OCI-LY1 (cell line): ENCODE measurements at regions not wholly inside any gene's neighbourhood (a gene's known extent, or its start where the extent isn't known, plus 50 kb on each side); places are given as distances from the start of the nearest gene placed in this dataset.

ENCODE experiments used
- H2AFZ ChIP-seq: fragments of 200-600 bp; sonication (generic), shearing (Covaris generic); 2 replicates; pipeline ENCODE4 v1.6.0; 2014; ENCODE audit warnings: antibody characterized with exemption, mild to moderate bottlenecking, low read length
- H3F3A ChIP-seq: fragments of 200-600 bp; sonication (generic), shearing (Covaris generic); 2 replicates; pipeline ENCODE4 v1.6.0; 2014; ENCODE audit warnings: mild to moderate bottlenecking, antibody characterized with exemption, low read length, moderate library complexity; ENCODE audit not compliant: insufficient read depth
- H3K27ac ChIP-seq: fragments of 200-600 bp; sonication (generic); 2 replicates; pipeline ENCODE4 v1.5.1; 2014; ENCODE audit warnings: low read length, mixed run types, mild to moderate bottlenecking, low read depth; ENCODE audit not compliant: poor library complexity, severe bottlenecking
- H3K27me3 ChIP-seq: fragments of 200-600 bp; sonication (generic); 2 replicates; pipeline ENCODE4 v1.6.0; 2014; ENCODE audit warnings: antibody characterized with exemption, mild to moderate bottlenecking, low read length, moderate library complexity; ENCODE audit not compliant: insufficient read depth
- H3K36me3 ChIP-seq: fragments of 200-600 bp; sonication (generic); 2 replicates; pipeline ENCODE4 v1.6.1; 2014; ENCODE audit warnings: mild to moderate bottlenecking, antibody characterized with exemption, low read length, moderate library complexity, mixed read lengths; ENCODE audit not compliant: insufficient read depth
- H3K4me1 ChIP-seq: fragments of 200-600 bp; sonication (generic); 2 replicates; pipeline ENCODE4 v1.5.1; 2014; ENCODE audit warnings: mild to moderate bottlenecking, low read length, moderate library complexity; ENCODE audit not compliant: insufficient read depth, severe bottlenecking
- H3K4me2 ChIP-seq: fragments of 200-600 bp; sonication (generic), shearing (Covaris generic); 2 replicates; pipeline ENCODE4 v1.6.1; 2014; ENCODE audit warnings: low read length
- H3K4me3 ChIP-seq: fragments of 200-600 bp; sonication (generic); 2 replicates; pipeline ENCODE4 v1.5.1; 2014; ENCODE audit warnings: low read length, low read depth, mild to moderate bottlenecking, mixed read lengths; ENCODE audit not compliant: poor library complexity, severe bottlenecking
- H3K79me2 ChIP-seq: fragments of 200-600 bp; shearing (Covaris generic); 2 replicates; pipeline ENCODE4 v1.6.1; 2016; ENCODE audit warnings: mixed run types, low read length, mixed read lengths; ENCODE audit not compliant: insufficient read depth
- H3K9ac ChIP-seq: fragments of 200-600 bp; sonication (generic), shearing (Covaris generic); 2 replicates; pipeline ENCODE4 v1.6.1; 2014; ENCODE audit warnings: mild to moderate bottlenecking, low read length, mixed read lengths
- H3K9me2 ChIP-seq: fragments of 200-600 bp; sonication (generic), shearing (Covaris generic); 2 replicates; pipeline ENCODE4 v1.6.1; 2014; ENCODE audit warnings: low read depth, mild to moderate bottlenecking, low read length, mixed read lengths
- H3K9me3 ChIP-seq: fragments of 200-600 bp; shearing (Covaris generic); 2 replicates; pipeline ENCODE4 v1.6.1; 2014; ENCODE audit warnings: low read length, mixed read lengths
- H4K20me1 ChIP-seq: fragments of 200-600 bp; sonication (generic), shearing (Covaris generic); 2 replicates; pipeline ENCODE4 v1.6.0; 2016; ENCODE audit warnings: mild to moderate bottlenecking, low read length; ENCODE audit not compliant: insufficient read depth
- EZH2 ChIP-seq: fragments of 200-600 bp; sonication (generic), shearing (Covaris generic); IDR thresholded peaks from 2 replicates; pipeline ENCODE4 v1.8.0; 2017; ENCODE audit warnings: borderline replicate concordance, mixed run types, mild to moderate bottlenecking, antibody characterized with exemption, low read length, moderate library complexity, mixed read lengths
- TF ChIP-seq, protein P1 (sequence below): fragments of 200-600 bp; sonication (generic), shearing (Covaris generic); IDR thresholded peaks from 2 replicates; pipeline ENCODE4 v1.5.1; 2017; ENCODE audit warnings: mild to moderate bottlenecking, antibody characterized with exemption, low read length, moderate library complexity, mixed read lengths

DNA sequence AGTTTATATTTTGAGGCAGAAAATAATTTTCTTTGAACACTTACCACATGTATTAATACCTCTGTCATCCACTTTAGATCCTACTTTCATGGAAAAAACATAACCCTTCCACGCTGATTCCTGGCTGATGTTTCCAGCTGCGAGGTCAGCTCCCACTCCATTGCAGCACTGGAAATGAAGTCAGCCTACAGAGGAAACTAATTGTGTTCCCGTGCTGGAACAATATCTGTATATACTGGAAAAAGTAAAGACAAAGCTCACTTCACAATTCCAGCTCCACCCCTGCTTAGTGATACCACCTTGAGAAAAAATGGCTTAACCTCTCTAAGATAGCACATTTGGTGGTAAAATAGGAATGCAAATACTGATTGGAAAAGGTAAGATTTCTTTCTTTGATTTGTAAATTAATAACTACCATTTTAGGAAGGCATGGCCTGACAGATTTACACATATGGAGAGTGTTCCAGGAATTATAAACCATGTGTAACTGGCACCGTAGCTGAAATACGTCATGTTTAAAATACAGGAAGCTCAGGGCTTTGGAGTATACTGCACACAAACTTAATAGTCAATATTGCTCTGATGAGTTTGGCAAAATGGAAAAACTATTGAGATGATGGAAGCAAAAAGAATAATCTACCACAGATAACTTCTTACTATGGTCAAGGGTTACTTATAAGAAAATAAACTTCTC lies 90.0 kb downstream of the TRIB2 start:
- no peak overlapping the region for H2AFZ ChIP-seq

DNA sequence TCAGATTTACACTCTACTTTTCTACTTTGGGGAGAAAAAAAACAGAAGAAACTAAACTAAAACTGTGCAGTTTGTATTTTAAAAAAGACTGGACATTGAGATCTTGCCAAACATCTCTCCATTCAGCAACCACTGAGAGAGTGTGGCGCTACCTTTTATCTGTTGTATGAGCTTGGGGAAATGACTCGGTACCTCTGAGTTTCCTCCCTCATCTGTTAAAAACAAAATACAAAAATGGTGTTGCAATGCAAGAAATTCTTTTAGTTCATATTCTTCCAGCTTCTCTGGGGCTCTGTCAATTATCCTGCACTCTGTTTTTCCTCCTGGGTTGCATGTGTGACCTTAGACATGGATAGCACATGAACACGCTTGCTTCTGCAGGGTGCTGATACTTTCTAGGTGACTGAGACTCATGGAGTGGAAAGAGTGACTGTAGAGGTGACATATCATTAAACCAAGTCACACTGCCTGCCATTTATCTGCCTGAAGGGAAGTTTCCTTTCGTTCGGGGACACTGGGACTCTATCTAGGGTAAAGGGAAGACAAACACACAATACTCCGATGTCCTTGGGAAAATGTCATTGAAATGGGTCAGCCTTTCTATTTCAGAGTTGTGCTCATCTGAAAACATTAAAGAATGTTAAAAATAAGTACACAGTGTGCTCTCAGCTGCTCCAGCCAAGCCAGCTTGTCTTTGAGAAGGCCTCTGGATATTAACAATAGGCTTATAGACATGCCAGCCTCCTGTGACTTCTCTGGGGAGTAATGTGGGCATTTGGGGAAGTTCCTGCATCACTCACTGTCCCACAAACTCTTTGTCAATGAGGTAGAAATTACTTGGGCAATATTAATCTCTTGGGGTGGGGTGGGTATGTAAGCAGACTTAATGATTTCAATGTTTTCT lies 91.4 kb downstream of the TRIB2 start:
- no peaks in the 10 kb centered on the region for H4K20me1 ChIP-seq
- H3K27me3 ChIP-seq = 0 out of 2 replicates have a peak, but pooled peaks cover 4% of the 10 kb centered on the region
- no peak overlapping the region for H2AFZ ChIP-seq
- no peaks in the 10 kb centered on the region for H3K9me2 ChIP-seq
- no peaks in the 10 kb centered on the region for H3K36me3 ChIP-seq
- no peak overlapping the region for H3K27ac ChIP-seq
- no peaks in the 10 kb centered on the region for H3K79me2 ChIP-seq
- H3K4me3 ChIP-seq = no peak overlapping the region
- H3K9me3 ChIP-seq = no peaks in the 10 kb centered on the region
- TF ChIP-seq, protein P1, sequence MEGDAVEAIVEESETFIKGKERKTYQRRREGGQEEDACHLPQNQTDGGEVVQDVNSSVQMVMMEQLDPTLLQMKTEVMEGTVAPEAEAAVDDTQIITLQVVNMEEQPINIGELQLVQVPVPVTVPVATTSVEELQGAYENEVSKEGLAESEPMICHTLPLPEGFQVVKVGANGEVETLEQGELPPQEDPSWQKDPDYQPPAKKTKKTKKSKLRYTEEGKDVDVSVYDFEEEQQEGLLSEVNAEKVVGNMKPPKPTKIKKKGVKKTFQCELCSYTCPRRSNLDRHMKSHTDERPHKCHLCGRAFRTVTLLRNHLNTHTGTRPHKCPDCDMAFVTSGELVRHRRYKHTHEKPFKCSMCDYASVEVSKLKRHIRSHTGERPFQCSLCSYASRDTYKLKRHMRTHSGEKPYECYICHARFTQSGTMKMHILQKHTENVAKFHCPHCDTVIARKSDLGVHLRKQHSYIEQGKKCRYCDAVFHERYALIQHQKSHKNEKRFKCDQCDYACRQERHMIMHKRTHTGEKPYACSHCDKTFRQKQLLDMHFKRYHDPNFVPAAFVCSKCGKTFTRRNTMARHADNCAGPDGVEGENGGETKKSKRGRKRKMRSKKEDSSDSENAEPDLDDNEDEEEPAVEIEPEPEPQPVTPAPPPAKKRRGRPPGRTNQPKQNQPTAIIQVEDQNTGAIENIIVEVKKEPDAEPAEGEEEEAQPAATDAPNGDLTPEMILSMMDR = no peak
- no peak for TF ChIP-seq EZH2
- H3K9ac ChIP-seq = no peak overlapping the region
- no peaks in the 10 kb centered on the region for H3K4me1 ChIP-seq
- no peaks in the 10 kb centered on the region for H3F3A ChIP-seq
- no peak overlapping the region for H3K4me2 ChIP-seq

More for the DNA sequence above, 90.0 kb downstream of the TRIB2 start:
- Histone ChIP-seq H3K4me3 (no peak overlapping the region), H3K4me2 (no peak overlapping the region), H3K9ac (no peak overlapping the region), H3F3A (no peaks in the 10 kb centered on the region), H4K20me1 (no peaks in the 10 kb centered on the region), H3K79me2 (no peaks in the 10 kb centered on the region), H3K9me2 (no peaks in the 10 kb centered on the region), H3K9me3 (no peaks in the 10 kb centered on the region), H3K4me1 (no peaks in the 10 kb centered on the region), H3K27me3 (0 out of 2 replicates have a peak, but pooled peaks cover 4% of the 10 kb centered on the region), H3K27ac (no peak overlapping the region), H3K36me3 (no peaks in the 10 kb centered on the region)
- TF ChIP-seq, protein P1 = no peak
- no peak for TF ChIP-seq EZH2

DNA sequence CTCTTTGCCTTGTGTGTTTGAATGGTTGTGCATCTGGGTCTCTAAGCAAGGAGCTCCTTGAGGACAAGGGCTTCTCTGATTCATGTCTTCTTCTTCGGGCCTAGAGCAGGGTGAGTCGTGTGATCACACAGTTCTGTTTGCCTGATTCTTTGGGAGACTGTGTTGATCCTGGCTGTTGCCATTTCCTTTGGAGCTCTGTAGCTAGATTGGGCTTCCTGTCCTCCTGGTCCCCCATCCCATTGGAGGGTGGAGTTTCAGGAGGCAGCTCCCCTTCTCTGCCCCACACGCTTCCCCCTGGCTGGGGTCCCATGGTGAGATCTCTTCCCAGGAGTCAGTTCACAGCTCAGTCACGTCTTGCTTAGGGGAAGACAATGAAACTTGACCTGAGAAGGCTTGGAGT lies 92.8 kb downstream of the TRIB2 start:
- no peaks in the 10 kb centered on the region for H3K4me1 ChIP-seq
- no peak overlapping the region for H2AFZ ChIP-seq
- no peaks in the 10 kb centered on the region for H4K20me1 ChIP-seq
- no peak overlapping the region for H3K4me3 ChIP-seq
- no peaks in the 10 kb centered on the region for H3F3A ChIP-seq
- no peak overlapping the region for H3K9ac ChIP-seq
- H3K9me2 ChIP-seq = no peaks in the 10 kb centered on the region
- 0 out of 2 replicates have a peak, but pooled peaks cover 4% of the 10 kb centered on the region for H3K27me3 ChIP-seq
- no peaks in the 10 kb centered on the region for H3K36me3 ChIP-seq
- H3K27ac ChIP-seq = no peak overlapping the region
- TF ChIP-seq, protein P1 = no peak
- TF ChIP-seq EZH2 = no peak
- H3K4me2 ChIP-seq = no peak overlapping the region
- H3K9me3 ChIP-seq = no peaks in the 10 kb centered on the region
- no peaks in the 10 kb centered on the region for H3K79me2 ChIP-seq
